ENCODE measurements at regions not wholly inside any gene's neighbourhood (a gene's known extent, or its start where the extent isn't known, plus 50 kb on each side); places are given as distances from the start of the nearest gene placed in this dataset.
A peak's percentile ranks its signal among the peaks of the same experiment; 100 is the strongest.
"Not testable (repeated sequence)": the region's sequence is repeated elsewhere in the genome, so short reads cannot be mapped to it uniquely, and the experiment has no call there.

- DNase-seq (ENCODE audit: low read depth), result no peak
Measured at GRCh38 chr15:20368974-20369373, 172.6 kb downstream of the GOLGA6L6 start.

- DNase-seq (ENCODE audit: low read depth), result no peak
Measured at GRCh38 chr15:20367093-20367492, 174.5 kb downstream of the GOLGA6L6 start.

DNA sequence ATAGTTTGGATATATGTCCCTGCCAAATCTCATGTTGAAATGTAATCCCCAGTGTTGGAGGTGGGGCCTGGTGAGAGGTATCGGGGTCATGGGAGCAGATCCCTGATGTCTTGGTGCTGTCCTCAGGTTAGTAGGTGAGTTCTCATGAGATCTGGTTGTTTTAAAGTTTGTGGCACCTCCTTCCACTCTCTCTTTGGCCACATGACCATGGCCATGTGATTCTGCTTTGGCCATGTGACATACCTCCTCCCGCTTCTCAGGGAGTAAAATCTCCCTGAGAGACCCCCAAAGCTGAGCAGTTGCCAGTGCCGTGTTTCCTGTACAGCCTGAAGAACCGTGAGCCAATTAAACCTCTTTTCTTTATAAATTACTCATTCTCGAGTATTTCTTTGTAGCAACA, 178.0 kb downstream of the GOLGA6L6 start:
- DNase-seq (ENCODE audit: low read depth), result not testable (repeated sequence)

GRCh38 chr15:20361091-20361490, 180.5 kb downstream of the GOLGA6L6 start:
- no peak for DNase-seq (ENCODE audit: low read depth)

GRCh38 chr15:20358779-20359414, 182.7 kb downstream of the GOLGA6L6 start:
- no peak for DNase-seq (ENCODE audit: low read depth)

GRCh38 chr15:20358066-20358778, 183.4 kb downstream of the GOLGA6L6 start:
- no peak for DNase-seq (ENCODE audit: low read depth)

DNA sequence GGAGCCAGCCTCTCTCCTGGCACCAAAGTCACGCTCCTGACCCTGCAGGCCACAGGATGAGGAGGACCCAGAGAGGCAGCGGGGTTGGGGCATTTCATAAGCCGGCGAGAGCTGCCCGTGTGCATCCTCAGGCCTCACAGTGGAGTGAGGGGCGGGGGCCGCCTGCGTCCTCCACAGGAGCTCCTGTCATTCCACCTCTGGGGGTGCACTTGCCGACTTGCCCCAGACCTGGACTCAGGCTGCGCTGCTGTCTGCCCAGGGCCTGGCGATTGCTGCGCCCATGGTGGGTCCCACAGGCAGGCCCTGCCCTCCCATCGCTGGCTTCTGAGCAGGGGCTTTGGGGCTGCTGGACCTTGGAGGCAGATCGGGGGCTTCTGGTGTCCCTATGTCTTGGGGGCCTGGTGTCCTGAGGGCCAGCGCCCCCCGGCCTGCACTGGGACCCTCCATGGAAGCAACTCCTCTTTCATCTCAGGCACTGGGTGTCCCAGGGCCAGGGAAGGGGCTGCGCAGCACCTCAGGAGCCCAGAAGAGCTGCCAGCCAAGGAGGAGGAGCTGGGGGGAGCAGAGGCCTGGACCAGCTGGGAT, 184.0 kb downstream of the GOLGA6L6 start:
- DNase-seq (ENCODE audit: low read depth), result no peak

GRCh38 chr15:20356911-20357480, 184.6 kb downstream of the GOLGA6L6 start:
- no peak for DNase-seq (ENCODE audit: low read depth)

DNA sequence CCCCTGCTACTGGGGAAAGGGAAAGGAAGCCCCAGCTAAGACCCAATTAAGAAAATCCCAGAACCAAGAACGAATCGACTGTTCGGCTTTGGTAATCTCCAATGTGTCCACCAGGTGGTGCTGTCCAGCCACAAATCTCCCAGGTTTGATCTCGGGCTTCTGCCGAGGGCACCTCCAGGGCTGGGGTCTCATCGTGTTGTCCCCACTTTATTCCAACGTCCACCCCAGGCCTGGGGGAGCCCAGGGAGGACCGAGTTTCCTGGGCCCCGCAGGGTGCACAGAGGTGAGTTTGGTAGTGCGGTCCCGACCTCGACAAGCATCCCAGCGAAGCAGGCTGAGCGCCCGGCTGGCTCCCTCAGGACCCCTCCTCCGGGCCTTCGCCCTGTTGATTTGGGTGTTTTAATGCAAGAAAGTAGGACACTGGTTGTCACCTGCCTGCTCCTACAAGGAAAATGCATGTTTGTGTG, 185.1 kb downstream of the GOLGA6L6 start:
- DNase-seq (ENCODE audit: low read depth), result peak; percentile 68

- no peak for DNase-seq (ENCODE audit: low read depth)
Measured at GRCh38 chr15:20355256-20355868, 186.2 kb downstream of the GOLGA6L6 start.

GRCh38 chr15:20354884-20355223, 186.7 kb downstream of the GOLGA6L6 start:
- not testable (repeated sequence) for DNase-seq (ENCODE audit: low read depth)

DNA sequence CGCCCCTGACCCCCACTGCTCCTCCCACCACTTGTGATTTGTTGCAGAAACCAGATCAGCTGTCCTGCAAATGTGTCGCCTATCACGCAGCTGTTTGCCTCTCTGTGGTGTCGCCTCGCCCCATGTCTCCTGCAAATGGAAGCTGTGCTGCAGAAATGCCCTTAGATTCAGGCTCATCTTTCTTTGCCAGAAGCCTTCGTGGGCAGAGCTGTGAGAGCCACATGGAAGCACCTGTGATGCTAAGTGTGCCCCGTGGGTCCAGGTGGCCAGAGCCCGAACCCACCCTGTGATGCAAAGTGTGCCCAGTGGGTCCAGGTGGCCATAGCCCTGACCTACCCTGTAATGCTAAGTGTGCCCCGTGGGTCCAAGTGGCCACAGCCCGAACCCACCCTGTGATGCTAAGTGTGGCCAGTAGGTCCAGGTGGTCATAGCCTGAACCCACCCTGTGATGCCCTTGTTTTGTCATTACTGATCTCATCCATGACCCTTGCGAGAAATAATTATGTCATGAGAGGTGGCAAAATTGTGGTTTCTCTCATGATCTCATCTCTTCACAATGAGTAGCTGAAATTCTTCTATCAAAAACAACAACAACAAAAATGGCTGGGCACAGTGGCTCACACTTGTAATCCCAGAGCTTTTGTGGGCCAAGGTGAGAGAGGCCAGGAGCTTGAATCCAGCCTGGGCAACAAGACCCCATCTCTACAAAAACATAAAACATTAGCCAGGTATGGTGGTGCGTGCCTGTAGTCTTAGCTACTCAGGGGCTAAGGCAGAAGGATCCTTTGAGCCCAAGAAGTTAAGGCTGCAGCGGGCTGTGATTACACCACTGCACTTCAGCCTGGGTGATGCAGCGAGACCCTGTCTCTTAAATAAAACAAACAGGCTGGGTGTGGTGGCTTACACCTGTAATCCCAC, 187.4 kb downstream of the GOLGA6L6 start:
- DNase-seq (ENCODE audit: low read depth), result no peak

DNA sequence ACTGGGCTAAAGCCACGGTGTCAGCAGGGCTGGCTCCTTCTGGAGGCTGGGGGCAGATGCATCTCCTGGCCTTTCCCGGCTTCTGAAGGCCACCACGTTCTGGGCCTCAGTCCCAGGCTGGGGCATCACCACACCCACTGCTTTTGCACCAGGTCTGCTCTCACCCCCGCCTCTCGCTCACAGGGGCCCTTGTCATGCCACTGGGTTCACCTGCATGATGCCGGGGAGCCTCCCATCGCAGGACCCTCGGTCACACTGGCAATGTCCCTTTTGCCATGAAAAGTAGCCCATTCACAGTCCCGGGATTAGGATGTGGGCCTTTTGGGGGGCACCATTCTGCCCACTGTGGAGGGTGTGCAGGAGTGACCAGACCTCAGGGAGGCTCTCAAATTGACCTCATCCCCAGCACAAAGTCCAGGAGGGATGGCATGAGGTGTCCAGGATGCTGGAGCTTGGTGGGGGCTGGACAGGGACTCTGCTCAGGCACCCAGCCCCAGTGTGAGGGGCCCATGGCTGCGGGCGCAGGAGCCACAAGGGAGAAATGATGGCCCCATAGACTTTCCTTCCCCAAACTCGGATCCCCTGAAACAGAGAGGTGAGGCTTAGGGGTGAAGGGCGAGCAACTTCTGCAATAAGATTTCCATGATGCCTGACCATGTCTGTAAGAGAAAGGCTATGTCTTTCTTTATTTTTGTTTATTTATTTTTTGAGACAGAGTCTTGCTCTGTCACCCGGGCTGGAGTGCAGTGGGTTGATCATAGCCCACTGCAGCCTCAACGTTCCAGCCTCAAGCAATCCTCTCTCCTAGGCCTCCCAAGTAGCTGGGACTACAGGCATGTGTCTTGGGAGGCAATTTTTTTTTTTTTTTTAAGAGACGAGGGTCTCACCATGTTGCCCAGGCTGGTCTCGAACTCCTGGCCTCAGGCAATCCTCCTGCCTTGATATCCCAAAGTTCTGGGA, 189.1 kb downstream of the GOLGA6L6 start:
- no peak for DNase-seq (ENCODE audit: low read depth)

DNA sequence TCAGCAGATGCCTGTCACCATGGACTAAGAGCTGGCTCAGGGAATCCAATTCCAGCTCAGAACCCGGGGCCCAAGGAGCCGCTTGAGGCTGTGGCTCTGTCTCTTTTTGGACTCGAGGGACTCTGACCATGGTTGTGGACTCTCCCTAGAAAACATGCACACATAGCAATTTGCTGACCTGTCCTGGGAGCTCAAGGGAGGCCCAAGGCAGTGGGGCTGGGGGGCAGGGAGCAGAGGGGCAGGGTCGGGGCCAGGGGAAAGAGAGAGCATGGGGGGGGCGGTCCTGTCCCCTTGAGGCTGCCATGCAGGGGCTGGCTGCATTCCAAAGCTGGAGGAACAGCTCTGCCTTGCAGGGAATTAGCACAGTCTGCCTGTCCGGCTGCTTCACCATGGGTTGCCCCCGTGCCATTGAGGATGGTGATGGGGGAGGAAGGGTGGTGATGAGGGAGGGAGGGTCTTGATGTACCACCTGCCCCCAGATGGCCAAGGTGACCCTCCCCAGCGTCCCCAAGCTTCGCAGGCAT, 190.1 kb downstream of the GOLGA6L6 start:
- DNase-seq (ENCODE audit: low read depth), result no peak

DNA sequence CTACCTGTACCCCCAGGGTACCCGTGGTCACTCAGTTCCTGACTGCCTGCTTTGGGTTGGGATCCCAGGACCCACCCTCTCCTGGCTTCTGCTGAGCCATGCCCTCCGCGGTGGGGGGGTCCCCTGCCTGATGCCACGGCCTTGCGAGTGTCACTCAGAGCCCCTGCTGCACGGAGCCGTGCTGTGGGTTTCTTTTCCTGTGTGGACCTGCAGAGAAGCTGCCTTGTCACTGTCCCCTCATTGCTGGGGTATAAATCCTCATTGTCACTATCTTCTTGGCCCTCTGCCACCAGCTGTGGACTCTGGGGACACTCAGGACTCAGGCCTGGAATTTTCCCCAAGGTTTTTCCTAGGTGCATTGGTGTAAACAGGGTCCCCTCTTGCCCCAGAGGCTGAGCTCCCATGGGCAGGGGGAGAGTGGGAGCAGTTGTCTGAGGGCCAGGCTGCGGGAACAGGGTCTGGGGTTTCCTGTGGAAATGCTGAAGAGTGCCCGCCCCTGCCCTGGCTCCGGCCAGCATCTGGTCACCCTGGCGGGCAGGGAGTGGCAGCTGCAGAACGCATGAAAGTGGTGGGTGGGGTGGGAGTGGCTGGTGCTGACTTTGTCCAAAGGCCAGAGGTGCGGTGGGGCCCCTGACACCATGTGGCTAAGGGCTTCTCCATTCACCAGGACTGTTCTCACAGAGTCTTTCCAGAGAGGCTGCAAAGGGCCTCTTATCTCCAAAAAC, 191.7 kb downstream of the GOLGA6L6 start:
- DNase-seq (ENCODE audit: low read depth), result no peak

DNA sequence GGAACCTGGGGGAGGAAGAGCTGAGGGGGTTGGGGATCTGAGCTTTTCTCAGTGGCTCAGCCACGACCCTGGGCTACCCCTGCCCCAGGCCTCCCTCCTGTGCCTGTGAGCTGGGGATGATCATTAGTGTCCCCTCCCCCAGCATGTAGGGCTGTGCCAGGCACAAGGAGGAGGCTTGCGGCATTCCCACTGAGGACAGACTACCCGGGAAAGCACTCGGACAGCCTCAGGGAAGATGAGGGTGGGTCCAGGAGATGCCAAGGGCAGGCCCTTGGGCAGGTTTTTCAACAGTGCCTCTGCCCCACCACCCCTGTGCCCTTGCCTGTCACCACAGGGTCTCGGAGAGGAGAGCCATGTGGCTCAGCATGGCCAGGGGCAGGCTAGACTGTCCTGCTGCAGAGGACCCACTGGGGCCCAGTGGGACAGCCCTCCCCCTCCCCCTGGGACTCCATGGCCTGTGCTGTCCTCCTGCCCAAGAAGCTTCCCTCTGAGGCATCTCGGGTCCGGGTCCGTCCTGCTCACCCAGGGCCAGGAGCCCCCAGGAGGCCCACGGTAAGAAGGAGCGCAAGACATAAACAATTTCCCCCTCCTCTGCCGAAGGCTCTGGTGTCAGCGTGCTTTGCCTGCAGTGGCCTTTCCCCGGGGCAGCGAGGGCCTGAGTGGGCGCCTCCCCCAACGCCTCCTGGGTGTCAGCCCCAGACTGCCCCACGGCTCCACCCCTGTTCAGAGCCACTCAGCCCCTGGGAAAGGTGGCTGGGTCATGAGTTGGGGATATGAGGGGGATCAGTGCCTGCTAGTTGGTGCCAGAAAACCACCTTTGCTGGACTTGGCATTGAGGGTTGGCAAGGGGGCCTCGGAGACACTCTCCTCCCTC, 192.5 kb downstream of the GOLGA6L6 start:
- DNase-seq (ENCODE audit: low read depth), result no peak

- no peak for DNase-seq (ENCODE audit: low read depth)
Measured at GRCh38 chr15:20348291-20348899, 193.2 kb downstream of the GOLGA6L6 start.

Data from stimulated activated CD8-positive, alpha-beta memory T cell treated with anti-CD3 and anti-CD28 coated beads, Interleukin-4, amount 100 ng/mL, for 24 hours (primary cell).